HG03060 (cell line): ENCODE measurements at regions not wholly inside any gene's neighbourhood (a gene's known extent, or its start where the extent isn't known, plus 50 kb on each side); places are given as distances from the start of the nearest gene placed in this dataset.

Experiments
- ATAC-seq: cut with Tn5 transposase; IDR thresholded peaks from one replicate; pipeline ENCODE4 v1.9.1; 2021; ENCODE audit warnings: low read depth, moderate number of reproducible peaks; ENCODE audit not compliant: unreplicated experiment

DNA sequence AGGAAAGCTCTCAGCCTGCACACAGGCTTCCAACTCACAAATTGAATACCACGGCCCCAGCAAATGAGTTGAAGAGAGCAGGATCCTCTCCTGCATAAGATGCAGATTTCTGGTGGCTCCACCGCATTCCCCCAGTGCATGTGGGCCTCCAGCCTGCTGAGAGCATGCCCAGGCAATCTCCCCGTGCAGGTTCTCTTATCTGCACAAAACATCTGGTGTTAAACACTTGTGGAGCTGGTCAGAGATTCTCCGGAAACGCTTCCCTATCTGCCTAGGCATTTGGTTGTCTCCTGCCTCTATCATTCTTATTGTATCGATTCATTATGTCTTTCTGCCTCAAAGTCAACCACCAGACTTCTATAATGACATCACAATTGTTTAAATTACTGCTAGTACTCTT lies 1349.0 kb upstream of the B3GALT2 start:
- no peak for ATAC-seq

DNA sequence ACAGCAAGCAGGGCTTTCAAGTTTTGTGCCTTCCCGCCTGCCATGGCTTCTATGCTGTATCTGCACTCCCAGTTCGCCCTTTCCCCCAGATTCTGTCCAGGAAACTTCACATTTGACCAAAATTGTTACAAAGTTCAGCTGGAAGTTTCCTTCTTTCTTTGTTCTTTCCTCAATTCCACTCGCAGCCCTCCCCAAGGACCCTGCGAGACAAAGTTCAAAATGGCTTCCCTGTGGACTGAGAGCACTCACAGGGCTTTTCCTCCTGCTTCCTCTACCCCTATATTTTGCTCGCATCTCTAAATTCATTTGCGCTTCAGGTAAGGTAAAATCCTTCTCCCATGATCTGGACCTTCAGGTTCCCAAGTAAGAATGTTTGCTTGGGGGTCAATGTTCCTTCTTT lies 1348.4 kb upstream of the B3GALT2 start:
- no peak for ATAC-seq

DNA sequence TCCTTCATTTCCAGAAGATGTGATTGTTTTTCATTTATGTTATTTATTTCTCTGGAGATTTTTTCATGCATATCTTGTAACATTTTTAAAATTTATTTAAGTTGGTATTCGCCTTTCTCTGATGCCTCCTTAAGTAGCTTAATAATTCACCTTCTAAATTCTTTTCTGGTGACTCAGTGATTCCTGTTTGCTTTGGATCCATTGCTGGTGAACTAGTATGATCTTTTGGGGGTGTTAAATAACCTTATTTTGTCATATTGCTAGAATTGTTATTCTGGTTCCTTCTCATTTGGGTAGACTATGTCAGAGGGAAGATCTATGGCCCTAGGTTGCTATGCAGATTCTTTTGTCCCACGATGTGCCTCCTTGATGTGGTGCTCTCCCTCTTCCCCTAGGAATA lies 1347.2 kb upstream of the B3GALT2 start:
- no peak for ATAC-seq

DNA sequence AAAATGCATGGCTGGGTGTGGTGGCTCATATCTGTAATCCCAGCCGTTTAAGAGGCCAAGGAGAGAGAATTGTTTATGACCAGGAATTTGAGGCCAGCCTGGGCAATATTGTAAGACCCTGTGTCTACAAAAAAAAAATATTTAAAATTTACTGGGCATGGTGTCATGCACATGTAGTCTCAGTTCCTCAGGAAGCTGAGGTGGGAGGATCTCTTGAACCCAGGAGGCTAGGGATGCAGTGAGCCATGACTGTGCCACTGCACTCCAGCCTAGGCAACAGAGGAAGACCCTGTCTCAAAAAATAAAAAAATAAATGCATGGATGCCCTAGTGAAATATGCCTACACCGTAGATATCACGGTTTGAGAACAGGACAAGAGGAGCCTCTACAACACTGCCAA lies 1331.2 kb upstream of the B3GALT2 start:
- no peak for ATAC-seq

DNA sequence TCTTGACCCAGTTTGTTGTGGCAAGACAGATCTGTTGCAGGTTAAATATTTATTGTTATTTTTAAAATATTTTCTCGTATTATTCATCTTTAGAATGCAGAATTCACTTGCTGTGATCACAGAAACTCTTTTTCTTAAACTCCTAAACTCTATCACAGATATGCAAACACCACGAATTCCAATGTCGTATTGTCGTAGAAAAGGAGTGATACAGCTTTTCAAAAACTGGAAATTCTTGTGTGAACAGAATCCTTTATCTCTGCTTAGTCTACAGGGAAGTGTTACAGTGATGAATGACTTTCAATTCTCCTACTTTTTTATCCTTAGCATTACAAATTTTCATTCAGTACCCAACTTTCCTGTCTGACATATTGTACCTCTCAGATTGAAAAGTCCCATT lies 1329.5 kb upstream of the B3GALT2 start:
- no peak for ATAC-seq

DNA sequence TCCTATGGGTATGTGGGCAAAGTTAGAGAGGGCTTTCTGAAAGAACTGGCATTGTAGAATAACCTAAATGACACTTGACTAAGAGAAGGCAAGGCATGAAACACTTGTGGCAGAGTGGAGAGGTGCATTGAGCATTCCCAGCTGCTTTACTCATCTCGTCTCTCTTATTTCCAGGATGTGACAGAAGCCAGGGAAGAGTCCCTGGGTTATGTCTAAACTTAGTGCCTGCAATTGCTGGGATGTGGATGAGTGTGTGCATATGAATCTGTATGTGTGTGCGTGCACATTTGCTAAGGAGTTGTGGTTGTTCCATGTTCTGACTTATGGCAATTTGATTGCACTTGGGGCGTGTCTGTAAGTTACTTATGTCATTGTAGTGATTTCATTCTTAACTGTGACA lies 1326.5 kb upstream of the B3GALT2 start:
- ATAC-seq, result no peak

DNA sequence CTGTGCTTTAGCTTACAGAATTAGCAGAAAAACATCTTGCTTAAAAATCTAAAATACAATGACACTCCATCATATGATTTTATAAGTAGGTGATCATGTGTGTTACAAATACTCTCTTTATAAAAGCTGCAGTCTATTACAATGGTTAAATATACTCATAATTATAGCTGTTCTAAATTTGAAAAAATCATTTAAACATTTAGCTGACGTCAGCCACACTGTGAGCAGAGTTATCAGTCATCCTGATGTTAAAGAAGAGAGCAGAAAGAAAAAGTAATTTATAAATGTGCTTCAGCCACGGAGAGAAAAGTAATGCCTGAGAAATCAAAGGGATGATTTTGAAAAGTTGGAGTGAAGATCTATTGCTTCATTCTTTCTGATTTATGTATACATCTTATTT lies 1325.9 kb upstream of the B3GALT2 start:
- ATAC-seq, result no peak

DNA sequence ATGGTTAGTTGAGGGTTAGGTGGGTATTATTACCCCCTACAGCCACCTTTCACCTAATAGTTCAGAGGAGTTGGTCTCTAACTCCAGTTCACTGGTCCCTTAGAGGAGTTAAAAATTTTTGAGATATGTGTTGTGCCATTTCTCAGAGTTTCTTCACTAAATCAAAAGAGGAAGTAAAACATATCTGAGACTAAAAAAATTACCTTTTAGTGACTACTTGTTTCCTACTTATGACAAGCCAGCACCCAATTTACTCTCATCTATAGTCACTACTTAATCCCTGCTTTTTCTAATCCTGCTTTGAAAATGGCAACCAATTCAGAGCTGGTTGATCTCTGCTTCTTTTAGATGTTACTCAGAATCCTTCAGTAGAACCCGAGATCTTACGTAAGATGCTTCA lies 1316.8 kb upstream of the B3GALT2 start:
- ATAC-seq, result peak; percentile 60

DNA sequence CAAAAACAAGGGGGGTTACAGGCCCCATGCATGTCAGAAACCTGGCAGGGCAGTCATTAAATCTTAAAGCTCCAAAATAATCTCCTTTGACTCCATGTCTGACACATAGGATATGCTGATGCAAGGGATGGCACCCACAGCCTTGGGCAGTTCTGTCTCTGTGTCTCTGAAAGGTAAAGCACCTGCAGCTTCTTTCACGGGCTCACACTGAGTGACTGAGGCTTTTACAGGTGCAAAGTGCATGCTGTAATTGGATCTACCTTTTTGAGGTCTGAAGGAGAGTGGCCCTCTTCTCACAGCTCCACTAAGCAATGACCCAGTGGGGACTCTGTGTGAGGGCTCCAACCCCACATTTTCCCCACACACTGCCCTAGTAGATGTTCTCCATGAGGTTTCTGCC lies 1309.0 kb upstream of the B3GALT2 start:
- no peak for ATAC-seq

DNA sequence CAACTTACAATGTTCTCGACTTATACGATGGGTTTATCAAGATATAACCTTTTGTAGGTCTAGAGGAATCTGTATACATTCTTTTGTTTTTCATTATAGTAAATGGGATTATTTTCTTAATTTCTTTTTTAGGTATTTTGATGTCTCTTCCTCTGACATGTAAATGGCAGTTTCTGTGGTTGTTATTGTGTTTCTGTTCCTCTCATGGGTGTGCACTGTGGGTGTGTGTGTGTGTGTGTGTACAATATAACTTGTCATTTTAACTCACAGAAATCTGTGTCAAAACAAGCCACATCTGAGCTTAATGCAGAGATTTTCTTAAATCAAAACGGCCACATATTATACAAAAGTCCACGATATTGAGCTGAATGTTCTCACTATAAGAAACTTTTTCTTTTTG lies 1300.8 kb upstream of the B3GALT2 start:
- no peak for ATAC-seq

DNA sequence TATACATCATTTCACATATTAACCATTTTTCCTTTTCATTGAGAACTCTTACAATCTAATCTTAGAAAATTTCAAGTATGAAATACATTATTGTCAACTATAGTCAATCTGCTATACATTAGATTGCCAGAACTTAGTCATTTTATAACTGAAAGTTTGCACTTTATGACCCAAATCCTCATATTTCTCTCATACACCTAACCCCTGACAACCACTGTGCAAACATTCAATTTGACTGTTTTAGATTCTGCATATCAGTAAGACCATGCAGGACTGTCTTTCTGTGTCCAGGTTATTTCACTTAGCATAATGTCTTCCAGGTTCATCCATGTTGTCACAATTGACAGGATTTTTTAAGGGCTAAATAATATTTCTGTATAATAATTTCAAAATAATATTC lies 1299.0 kb upstream of the B3GALT2 start:
- ATAC-seq, result no peak

DNA sequence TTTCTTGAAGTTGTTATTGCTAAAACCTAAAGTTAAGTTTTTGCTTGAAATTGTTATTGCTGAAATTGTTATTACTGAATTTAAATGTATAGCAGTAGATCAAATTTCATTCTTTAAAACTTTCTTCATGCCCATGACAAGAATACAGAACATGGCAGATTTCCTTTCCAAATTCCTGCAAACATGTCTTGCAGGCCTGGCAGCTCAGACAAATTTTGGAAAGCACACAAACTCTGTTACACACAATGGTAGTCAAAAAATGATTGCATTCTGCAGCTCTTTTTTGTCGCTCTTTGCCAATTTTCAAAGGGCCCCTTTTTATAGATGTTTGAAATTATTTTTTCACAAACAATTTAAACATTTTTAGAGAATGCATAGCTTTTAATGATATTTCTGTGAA lies 1292.3 kb upstream of the B3GALT2 start:
- no peak for ATAC-seq

DNA sequence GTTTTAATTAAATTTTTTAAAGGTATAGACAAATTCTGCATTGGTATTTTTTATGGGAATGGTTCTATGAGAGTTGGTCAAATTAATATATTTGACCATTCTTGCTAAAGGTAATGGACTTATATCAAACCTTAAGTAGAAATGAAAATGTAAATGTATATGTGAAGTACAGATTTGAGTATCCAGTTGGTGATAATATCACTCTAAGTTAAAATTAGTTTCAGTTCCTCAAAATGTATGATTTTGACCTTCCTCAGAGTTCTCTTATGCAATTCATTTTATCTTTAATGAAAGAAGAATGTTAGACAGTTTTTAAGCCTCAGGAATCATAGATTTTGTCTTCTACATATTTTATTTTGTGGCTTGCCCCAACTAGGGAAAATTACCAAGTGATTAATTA lies 1291.5 kb upstream of the B3GALT2 start:
- ATAC-seq, result peak; percentile 90

DNA sequence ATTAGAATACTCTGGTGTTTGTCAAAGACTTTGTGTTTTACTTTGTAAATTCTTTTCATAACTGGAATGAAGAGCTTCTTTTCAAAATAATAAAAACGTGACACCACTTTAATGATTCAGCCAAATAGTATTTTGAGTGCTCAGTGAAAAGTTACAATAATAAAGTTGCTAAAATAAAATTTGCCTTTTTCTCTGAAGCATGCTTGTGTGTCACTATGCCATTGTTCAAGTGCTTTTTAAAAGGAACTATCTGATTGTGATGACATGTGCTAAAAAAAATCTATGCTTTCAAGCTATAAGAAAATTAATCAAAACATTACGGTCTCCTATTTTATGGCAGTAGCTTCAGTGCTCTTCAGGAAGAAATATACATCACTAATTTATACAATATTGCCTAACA lies 1290.5 kb upstream of the B3GALT2 start:
- ATAC-seq, result no peak

DNA sequence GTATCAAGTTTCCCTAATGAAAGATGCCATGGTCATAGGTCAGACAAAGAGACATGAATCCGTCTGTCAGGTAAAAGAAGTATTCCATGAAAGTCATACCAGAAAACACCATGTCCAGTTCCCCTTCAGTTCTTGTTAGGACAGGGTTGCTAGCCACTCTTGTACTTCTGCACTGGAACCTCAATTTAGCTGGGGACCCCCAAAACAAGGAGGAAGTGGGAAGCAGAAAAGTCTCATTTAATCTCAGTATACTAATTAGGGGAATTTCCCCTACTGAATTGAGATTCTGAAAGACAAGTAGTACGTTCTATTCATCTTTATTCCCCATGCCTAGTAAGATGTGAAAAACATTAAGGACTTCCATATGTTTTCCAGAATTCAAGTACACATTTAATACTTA lies 1289.9 kb upstream of the B3GALT2 start:
- ATAC-seq, result no peak

DNA sequence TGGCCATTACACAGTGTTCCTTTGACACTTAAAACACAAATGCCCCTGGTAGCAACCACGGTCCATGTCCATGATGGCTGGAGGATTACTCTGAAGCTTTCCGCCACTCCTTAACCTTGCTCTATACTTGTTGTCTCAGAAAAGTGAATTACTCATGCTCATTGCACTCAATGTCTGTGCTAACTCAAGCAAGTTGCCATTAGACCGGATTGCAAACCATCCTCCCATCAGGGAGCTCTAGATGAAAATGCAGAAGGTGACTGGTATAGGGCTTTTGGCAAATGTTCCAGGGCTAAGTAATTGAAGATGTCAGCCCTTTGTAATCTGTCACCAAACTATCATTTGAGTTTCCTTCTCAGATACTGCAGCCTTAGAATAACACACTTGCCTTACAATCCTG lies 1288.3 kb upstream of the B3GALT2 start:
- no peak for ATAC-seq

DNA sequence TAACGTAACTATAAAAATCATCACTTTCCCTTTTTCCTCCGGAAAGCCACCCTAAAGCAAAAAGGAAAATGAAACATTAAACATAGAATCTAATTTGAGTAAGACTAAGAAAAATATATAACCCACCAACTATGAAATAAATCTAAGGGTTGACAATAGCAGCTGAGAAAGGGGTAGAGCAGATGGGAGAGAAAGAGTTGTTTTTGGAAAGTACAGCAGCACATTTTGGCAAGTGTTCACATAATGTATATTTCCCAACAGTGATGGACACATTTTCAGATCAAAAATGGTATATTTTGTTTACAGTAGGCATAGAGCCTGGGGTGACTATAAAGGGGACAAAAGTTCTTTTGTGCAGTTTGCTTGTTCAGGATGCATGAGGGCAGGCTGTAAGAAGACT lies 1287.4 kb upstream of the B3GALT2 start:
- no peak for ATAC-seq

DNA sequence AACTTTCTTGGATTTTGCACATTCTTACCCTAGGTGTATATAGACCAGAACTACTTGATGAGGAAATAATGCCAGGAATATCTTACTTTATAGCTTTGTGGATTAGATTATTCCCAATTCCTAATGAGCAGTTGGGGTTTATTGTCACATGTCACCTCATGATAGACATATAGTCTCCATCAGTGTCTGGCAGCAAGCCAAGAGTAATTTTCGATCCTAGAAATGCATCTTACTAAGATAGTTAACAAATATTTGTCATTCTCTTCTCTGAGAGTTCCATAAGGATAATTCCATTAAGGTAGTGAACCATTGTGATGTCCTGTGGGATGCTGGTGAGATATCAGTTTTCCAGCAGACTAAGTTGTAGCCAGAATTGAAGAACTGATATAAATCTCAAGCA lies 1282.9 kb upstream of the B3GALT2 start:
- no peak for ATAC-seq

DNA sequence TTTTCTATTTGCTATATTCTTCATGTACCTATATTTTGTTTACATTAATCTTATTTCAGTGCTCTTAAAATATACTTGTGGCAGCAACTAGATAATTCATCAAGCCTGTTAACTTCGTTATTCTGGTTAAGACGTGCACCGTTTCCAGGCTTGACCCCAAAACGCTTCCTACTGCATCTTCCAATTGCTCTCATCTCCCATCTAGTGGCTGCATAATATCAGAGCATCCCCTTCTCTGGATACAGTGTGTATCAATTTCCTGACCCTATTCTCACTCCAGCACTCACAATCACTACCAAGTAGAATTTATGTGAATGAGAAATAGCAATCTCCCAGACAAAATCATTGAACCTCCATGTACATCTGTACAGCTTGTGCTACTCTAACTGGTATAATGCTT lies 1280.3 kb upstream of the B3GALT2 start:
- no peak for ATAC-seq

DNA sequence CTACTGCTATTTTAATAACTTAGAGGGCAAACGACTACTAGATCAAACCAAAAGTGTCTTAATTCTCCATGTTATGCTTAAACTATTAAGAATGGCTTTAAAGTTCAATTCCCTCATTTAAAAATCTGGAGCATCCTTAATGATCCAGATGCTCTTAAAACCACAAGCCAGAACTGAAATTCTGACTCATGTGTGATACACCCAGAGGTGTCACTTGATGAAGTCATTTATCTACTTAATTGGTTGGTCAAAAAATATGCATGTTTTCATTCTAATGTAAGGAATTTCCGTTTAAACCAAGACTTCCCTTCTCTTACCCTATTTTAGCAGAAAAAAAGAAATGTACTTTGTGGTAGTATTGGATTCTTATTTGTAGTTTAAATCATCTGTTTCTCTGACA lies 1261.2 kb upstream of the B3GALT2 start:
- no peak for ATAC-seq

DNA sequence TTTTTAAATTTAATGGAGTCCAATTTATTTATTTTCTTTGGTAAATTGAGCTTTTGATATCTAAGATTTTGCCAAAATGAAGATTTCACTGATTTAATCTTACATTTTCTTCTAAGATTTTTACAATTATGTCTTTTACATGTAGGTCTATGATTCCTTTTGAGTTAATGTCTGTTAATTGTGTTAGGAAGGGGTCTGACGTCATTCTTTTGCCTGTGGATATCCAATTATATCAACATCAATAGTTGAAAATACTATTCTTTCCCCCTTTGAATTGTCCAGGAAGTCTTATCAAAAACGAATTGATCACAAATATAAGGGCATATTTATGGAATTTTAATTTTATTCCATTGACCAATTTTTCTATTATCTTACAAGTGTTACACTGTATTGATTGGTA lies 1258.8 kb upstream of the B3GALT2 start:
- ATAC-seq, result no peak

DNA sequence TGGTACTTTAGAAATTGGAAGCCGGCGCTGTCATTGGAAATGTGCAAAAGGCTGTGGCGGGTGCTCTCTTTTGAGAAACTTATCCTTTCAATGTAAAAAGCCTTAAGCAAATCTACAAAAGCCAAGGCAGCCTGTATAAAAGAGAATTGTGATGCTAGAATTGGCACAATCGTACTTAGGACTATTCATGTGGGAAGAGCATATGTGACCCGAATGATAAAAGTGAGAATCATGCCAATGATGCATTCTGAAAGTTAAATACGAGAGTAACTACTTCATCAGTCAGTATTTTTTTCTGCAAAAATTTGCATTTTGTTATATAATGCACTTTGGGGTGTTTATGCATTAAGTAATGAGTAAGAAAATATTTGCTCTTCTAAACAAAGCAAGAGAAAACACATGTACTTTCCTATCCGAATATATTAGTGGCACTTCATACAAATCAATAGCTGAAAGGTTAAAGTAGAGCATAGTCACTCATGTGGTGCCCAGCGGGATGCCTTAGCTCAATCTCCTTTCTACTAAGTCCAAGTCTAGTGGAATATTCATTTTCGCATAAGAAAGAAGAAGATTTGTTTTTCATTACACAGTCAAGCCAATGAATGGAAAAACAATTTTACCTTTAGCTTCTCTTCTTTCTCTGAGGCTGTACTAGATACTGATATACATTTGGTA lies 1256.6 kb upstream of the B3GALT2 start:
- ATAC-seq, result no peak

DNA sequence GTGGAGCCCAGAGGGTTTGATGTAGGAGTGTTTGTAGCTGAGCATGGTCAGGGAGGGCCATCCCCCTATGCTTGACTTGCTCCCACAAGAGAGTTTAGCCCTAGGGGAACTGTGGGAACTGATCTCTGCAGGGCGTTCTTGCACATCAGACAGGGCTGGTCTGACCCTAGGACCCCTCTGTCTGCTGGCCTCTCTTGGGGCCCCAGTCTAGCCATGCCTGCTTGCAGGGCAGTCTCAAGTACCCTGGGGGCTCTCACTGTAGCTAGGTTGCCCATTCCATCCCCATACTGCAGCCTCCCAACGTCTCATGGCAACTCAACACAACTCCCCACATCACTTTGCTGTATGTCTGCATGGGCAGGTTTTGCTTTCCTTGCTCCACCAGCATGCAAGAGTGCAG lies 1250.7 kb upstream of the B3GALT2 start:
- ATAC-seq, result no peak
